RWPE1 (cell line): ENCODE measurements at regions not wholly inside any gene's neighbourhood (a gene's known extent, or its start where the extent isn't known, plus 50 kb on each side); places are given as distances from the start of the nearest gene placed in this dataset.
"Not testable (repeated sequence)": the region's sequence is repeated elsewhere in the genome, so short reads cannot be mapped to it uniquely, and the experiment has no call there.

Source experiments
- CTCF ChIA-PET: fragments of 350-600 bp; sonication (Branson Sonifier 250); formaldehyde crosslinking; extraction: SDS; loops from one replicate; lab custom pipeline; 2021; lab: Yijun Ruan, JAX
- POLR2A ChIA-PET: fragments of 400-600 bp; formaldehyde crosslinking; extraction: SDS; loops from one replicate; lab custom pipeline; 2020; ENCODE audit warnings: antibody characterized with exemption; ENCODE audit not compliant: low non-redundant PET; lab: Yijun Ruan, JAX
- DNase-seq: peaks from one replicate; pipeline ENCODE4 v3.0.0; 2012; ENCODE audit warnings: low spot score
- H3K27ac ChIP-seq: fragments of 450-650 bp; 2 replicates; pipeline ENCODE4 v1.5.1; 2017
- CTCF ChIP-seq: fragments of 450-650 bp; conservative IDR thresholded peaks from 2 replicates; pipeline ENCODE4 v1.5.1; 2017; ENCODE audit warnings: low read depth, mild to moderate bottlenecking

GRCh38 chr13:42420304-42420703, 148.4 kb downstream of the AKAP11 start:
- CTCF ChIA-PET, result no interaction called here
- no peak overlapping the region for H3K27ac ChIP-seq
- DNase-seq, result no peak
- TF ChIP-seq CTCF, result no peak
- POLR2A ChIA-PET, result no interaction called here

- H3K27ac ChIP-seq, result no peak overlapping the region
- ChIA-PET POLR2A (no interaction called here), CTCF (no interaction called here)
- no peak for TF ChIP-seq CTCF
- no peak for DNase-seq
These were observed 150.7 kb downstream of the AKAP11 start for GRCh38 chr13:42422681-42423080.

- no peak overlapping the region for H3K27ac ChIP-seq
- TF ChIP-seq CTCF, result no peak
- no peak for DNase-seq
- ChIA-PET POLR2A (no interaction called here), CTCF (interaction anchor here (0.5 kb wide), 1 partner anchor 144 kb away, joined by 3 read pairs; no protein-coding TSS in a partner anchor)
These were observed 149.8 kb upstream of the TNFSF11 start for GRCh38 chr13:42424182-42424581.

GRCh38 chr13:42445354-42445753, 128.6 kb upstream of the TNFSF11 start:
- no peak for DNase-seq
- TF ChIP-seq CTCF, result no peak
- POLR2A ChIA-PET, result no interaction called here
- no peak overlapping the region for H3K27ac ChIP-seq
- CTCF ChIA-PET, result no interaction called here

- H3K27ac ChIP-seq, CTCF ChIA-PET, POLR2A ChIA-PET, DNase-seq: not testable (repeated sequence)
These were observed 127.4 kb upstream of the TNFSF11 start for GRCh38 chr13:42446597-42446996.

- no peak for DNase-seq
- ChIA-PET POLR2A (no interaction called here), CTCF (interaction anchor here (0.7 kb wide), 1 partner anchor 12 kb away, joined by 3 read pairs; no protein-coding TSS in a partner anchor)
- TF ChIP-seq CTCF, result no peak
- no peak overlapping the region for H3K27ac ChIP-seq
These were observed 120.8 kb upstream of the TNFSF11 start for GRCh38 chr13:42453091-42453645.

GRCh38 chr13:42454749-42455148, 119.2 kb upstream of the TNFSF11 start:
- POLR2A ChIA-PET, result no interaction called here
- DNase-seq, result no peak
- CTCF ChIA-PET, result no interaction called here
- TF ChIP-seq CTCF, result no peak
- no peak overlapping the region for H3K27ac ChIP-seq
